Right lobe of liver (tissue), 4 donors: ENCODE measurements at regions not wholly inside any gene's neighbourhood (a gene's known extent, or its start where the extent isn't known, plus 50 kb on each side); places are given as distances from the start of the nearest gene placed in this dataset.

Source experiments
- POLR2A ChIP-seq: fragments of 450-650 bp; IDR thresholded peaks from one replicate; pipeline ENCODE4 v1.6.1; 2017; ENCODE audit warnings: antibody characterized with exemption, mild to moderate bottlenecking
- TF ChIP-seq, protein P1 (sequence below), 4 donors: fragments of 200-600 bp in 3 of 4; fragments of 450-650 bp in 1 of 4; IDR thresholded peaks; one replicate each; pipeline versions ENCODE4 v1.5.1 to v1.8.0; 2016 to 2022; ENCODE audit warnings: antibody characterized with exemption in 4 of 4, mild to moderate bottlenecking in 2 of 4
- donor health status: DM: no; HTN: no; CAD: no.
- donor health status: DM: no; HTN: no; CAD: no.
- donor health status: DM: no; HTN: yes; CAD: no.

DNA sequence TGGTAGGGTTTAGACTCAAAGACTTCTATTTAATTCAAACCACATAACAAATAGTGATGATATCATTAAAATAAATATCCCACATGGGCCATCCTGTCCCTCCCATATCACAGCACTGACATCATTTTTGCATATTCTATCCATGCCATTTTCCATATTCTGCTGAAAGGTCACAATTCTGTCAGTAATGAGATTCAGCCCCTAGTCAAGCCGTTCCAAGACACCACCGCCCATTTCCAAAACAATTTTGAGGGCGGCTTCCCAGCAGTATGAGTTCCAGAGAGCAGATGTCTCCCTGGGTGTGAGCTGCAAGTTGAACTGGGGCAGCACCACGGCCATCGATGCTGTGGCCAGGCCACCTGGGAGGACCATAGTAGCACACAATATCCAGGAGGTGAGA is 65.1 kb upstream of the PLEKHG1 start:
- TF ChIP-seq POLR2A = no peak
- TF ChIP-seq, protein P1, sequence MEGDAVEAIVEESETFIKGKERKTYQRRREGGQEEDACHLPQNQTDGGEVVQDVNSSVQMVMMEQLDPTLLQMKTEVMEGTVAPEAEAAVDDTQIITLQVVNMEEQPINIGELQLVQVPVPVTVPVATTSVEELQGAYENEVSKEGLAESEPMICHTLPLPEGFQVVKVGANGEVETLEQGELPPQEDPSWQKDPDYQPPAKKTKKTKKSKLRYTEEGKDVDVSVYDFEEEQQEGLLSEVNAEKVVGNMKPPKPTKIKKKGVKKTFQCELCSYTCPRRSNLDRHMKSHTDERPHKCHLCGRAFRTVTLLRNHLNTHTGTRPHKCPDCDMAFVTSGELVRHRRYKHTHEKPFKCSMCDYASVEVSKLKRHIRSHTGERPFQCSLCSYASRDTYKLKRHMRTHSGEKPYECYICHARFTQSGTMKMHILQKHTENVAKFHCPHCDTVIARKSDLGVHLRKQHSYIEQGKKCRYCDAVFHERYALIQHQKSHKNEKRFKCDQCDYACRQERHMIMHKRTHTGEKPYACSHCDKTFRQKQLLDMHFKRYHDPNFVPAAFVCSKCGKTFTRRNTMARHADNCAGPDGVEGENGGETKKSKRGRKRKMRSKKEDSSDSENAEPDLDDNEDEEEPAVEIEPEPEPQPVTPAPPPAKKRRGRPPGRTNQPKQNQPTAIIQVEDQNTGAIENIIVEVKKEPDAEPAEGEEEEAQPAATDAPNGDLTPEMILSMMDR (IDR thresholded peaks at IDR 0.05) = no peak
